Heart right ventricle (tissue), 16 donors: ENCODE measurements at regions not wholly inside any gene's neighbourhood (a gene's known extent, or its start where the extent isn't known, plus 50 kb on each side); places are given as distances from the start of the nearest gene placed in this dataset.

Experiments used
- ATAC-seq, 8 donors: fragments of 200-7000 bp; cut with Tn5 transposase; one replicate each; pipeline ENCODE4 v1.9.1; 2020; ENCODE audit warnings: mild to moderate bottlenecking in 8 of 8, moderate library complexity in 8 of 8, moderate number of reproducible peaks in 1 of 8
- DNase-seq, 2 donors: peaks; one replicate each; pipeline ENCODE4 v3.0.0-alpha.2; 2020
- H3K27ac ChIP-seq, 10 donors: fragments of 200-600 bp; sonication (generic) in 2 of 10; one replicate each; pipeline versions ENCODE4 v1.5.0 to v1.8.0; 2020 to 2022; ENCODE audit warnings: mild to moderate bottlenecking in 3 of 10
- H3K27me3 ChIP-seq, 7 donors: fragments of 200-600 bp; one replicate each; pipeline ENCODE4 v1.8.0; 2021 to 2022; ENCODE audit warnings: mild to moderate bottlenecking in 2 of 7
- H3K36me3 ChIP-seq, 9 donors: fragments of 200-600 bp; sonication (generic) in 1 of 9; one replicate each; pipeline versions ENCODE4 v1.5.0 to v1.8.0; 2020 to 2022; ENCODE audit warnings: mild to moderate bottlenecking in 2 of 9
- H3K4me1 ChIP-seq, 9 donors: fragments of 200-600 bp; sonication (generic) in 1 of 9; one replicate each; pipeline versions ENCODE4 v1.5.0 to v1.8.0; 2020 to 2022; ENCODE audit warnings: mild to moderate bottlenecking in 4 of 9
- H3K4me3 ChIP-seq, 10 donors: fragments of 200-600 bp; sonication (generic) in 2 of 10; one replicate each; pipeline versions ENCODE4 v1.5.0 to v1.8.0; 2020 to 2022; ENCODE audit warnings: mild to moderate bottlenecking in 7 of 10, moderate library complexity in 2 of 10
- H3K9me3 ChIP-seq, 11 donors: fragments of 200-600 bp in 10 of 11; sonication (generic) in 2 of 11; one replicate each; pipeline versions ENCODE4 v1.5.0 to v1.8.0; 2013 to 2022; ENCODE audit warnings: mild to moderate bottlenecking in 2 of 11, control low read depth in 1 of 11, moderate library complexity in 1 of 11
- WGBS, 2 donors: extraction: QIAGEN DNeasy Blood & Tissue Kit; methylation state at CpG; one replicate each; pipeline ENCODE4 v1.1.7; 2013; ENCODE audit warnings: inconsistent platforms in 1 of 2; 5-methylcytosine and 5-hydroxymethylcytosine counted together
- intact Hi-C, 10 donors: fragments of 100-400 bp; cut with DNase I; formaldehyde crosslinking; loops; one replicate each; pipeline versions ENCODE4 v1.11.1 to v1.14.2; 2022
- TF ChIP-seq, protein P1 (sequence below), 9 donors: fragments of 200-600 bp; sonication (generic) in 2 of 9; IDR thresholded peaks; one replicate each; pipeline versions ENCODE4 v1.5.0 to v1.8.0; 2021 to 2022; ENCODE audit warnings: antibody characterized with exemption in 9 of 9, mild to moderate bottlenecking in 5 of 9, moderate library complexity in 1 of 9
- donor health status: Arrhythmogenic right ventricular cardiomyopathy.
- donor health status: ischemic (EF 13 %, LVEDD 7.1; RV severe dilation, severe dysfunction).
- donor health status: healthy with polysubstance abuse.
- donor health status: DM: no; HTN: yes; CAD: no.
- donor health status: DM: no; HTN: no; CAD: no.
- donor health status: ischemic (EF 25% LVEDD 6.9; RV normal size, moderate dysfunction).
- donor health status: ischemic (EF 25% LVEDD 5.7; RV mildly dilated, moderate dysfunction).
- donor health status: healthy.
- donor health status: DM: yes; HTN: yes; CAD: no.
- donor health status: Ischemic cardiomyopathy.
- donor health status: ischemic (EF 35%, LVEDD 5.7; RV mildly dilated, moderate dysfunction).
- donor health status: nonischemic (EF 11% LVEDD 7.7; RV severe dilation, severe dysfunction).
- donor health status: DM: yes; HTN: yes; CAD: no.
- donor health status: PGD.
- donor health status: ischemic (EF 29% LVEDD 5.4; RV normal size, mild dysfunction).
- donor health status: nonischemic (EF 23%, LVEDD 6.1; RV moderate dilation, normal function).

- no peaks in the 10 kb centered on the region for H3K36me3 ChIP-seq
- ATAC-seq (no peak), DNase-seq (no peak)
- H3K9me3 ChIP-seq: no peaks in the 10 kb centered on the region
- intact Hi-C loops: no loop called here
- H3K27me3 ChIP-seq: no peaks in the 10 kb centered on the region
- H3K27ac ChIP-seq: no peak overlapping the region
- 75 to 83% methylated on average over 4 of the region's 4 CpGs for WGBS, 2 donors
- H3K4me3 ChIP-seq: no peak overlapping the region
- TF ChIP-seq, protein P1, sequence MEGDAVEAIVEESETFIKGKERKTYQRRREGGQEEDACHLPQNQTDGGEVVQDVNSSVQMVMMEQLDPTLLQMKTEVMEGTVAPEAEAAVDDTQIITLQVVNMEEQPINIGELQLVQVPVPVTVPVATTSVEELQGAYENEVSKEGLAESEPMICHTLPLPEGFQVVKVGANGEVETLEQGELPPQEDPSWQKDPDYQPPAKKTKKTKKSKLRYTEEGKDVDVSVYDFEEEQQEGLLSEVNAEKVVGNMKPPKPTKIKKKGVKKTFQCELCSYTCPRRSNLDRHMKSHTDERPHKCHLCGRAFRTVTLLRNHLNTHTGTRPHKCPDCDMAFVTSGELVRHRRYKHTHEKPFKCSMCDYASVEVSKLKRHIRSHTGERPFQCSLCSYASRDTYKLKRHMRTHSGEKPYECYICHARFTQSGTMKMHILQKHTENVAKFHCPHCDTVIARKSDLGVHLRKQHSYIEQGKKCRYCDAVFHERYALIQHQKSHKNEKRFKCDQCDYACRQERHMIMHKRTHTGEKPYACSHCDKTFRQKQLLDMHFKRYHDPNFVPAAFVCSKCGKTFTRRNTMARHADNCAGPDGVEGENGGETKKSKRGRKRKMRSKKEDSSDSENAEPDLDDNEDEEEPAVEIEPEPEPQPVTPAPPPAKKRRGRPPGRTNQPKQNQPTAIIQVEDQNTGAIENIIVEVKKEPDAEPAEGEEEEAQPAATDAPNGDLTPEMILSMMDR (IDR thresholded peaks at IDR 0.05): no peak
- H3K4me1 ChIP-seq: no peaks in the 10 kb centered on the region
Measured at GRCh38 chr6:91683240-91683639, 1096.4 kb upstream of the MAP3K7 start.

GRCh38 chr6:91681296-91681695 lies 1094.4 kb upstream of the MAP3K7 start:
- H3K27me3 ChIP-seq: no peaks in the 10 kb centered on the region
- ATAC-seq (no peak), DNase-seq (no peak)
- H3K36me3 ChIP-seq: no peaks in the 10 kb centered on the region
- WGBS, 2 donors: 87 to 89% methylated on average over 7 of the region's 7 CpGs
- H3K4me1 ChIP-seq: no peaks in the 10 kb centered on the region
- TF ChIP-seq, protein P1 (IDR thresholded peaks at IDR 0.05): no peak
- H3K4me3 ChIP-seq: no peak overlapping the region
- H3K27ac ChIP-seq: no peak overlapping the region
- intact Hi-C loops: no loop called here
- H3K9me3 ChIP-seq: no peaks in the 10 kb centered on the region

GRCh38 chr6:91678679-91679446 lies 1092.0 kb upstream of the MAP3K7 start:
- Histone ChIP-seq H3K27ac (no peak overlapping the region), H3K9me3 (no peaks in the 10 kb centered on the region), H3K27me3 (no peaks in the 10 kb centered on the region), H3K36me3 (no peaks in the 10 kb centered on the region), H3K4me3 (no peak overlapping the region), H3K4me1 (no peaks in the 10 kb centered on the region)
- TF ChIP-seq, protein P1 (IDR thresholded peaks at IDR 0.05): no peak
- ATAC-seq (no peak), DNase-seq (no peak)
- 72 to 83% methylated on average over 5 of the region's 5 CpGs for WGBS, 2 donors
- intact Hi-C loops: no loop called here

GRCh38 chr6:91672201-91672600 lies 1085.3 kb upstream of the MAP3K7 start:
- no peaks in the 10 kb centered on the region for H3K27me3 ChIP-seq
- no peak overlapping the region for H3K27ac ChIP-seq
- H3K36me3 ChIP-seq: no peaks in the 10 kb centered on the region
- ATAC-seq (no peak), DNase-seq (no peak)
- TF ChIP-seq, protein P1 (IDR thresholded peaks at IDR 0.05): no peak
- no peak overlapping the region for H3K4me3 ChIP-seq
- intact Hi-C loops: no loop called here
- H3K4me1 ChIP-seq: no peaks in the 10 kb centered on the region
- H3K9me3 ChIP-seq: no peaks in the 10 kb centered on the region
- whole genome bisulfite sequencing, 2 donors: 55 to 71% methylated on average over 1 of the region's 1 CpG
